ENCODE measurements at regions not wholly inside any gene's neighbourhood (a gene's known extent, or its start where the extent isn't known, plus 50 kb on each side); places are given as distances from the start of the nearest gene placed in this dataset.

GRCh38 chr18:61948281-61948741 lies 55.5 kb upstream of the RNF152 start:
- TF ChIP-seq CTCF (IDR thresholded peaks at IDR 0.05) (no peak), POLR2A (IDR thresholded peaks at IDR 0.05) (no peak)

Measured in vagina (tissue), 2 donors.